H1 (cell line): ENCODE measurements at regions not wholly inside any gene's neighbourhood (a gene's known extent, or its start where the extent isn't known, plus 50 kb on each side); places are given as distances from the start of the nearest gene placed in this dataset.

Experiments
- CTCF ChIA-PET: fragments of 300-600 bp; sonication (Branson Sonifier 250); formaldehyde crosslinking; loops from one replicate; lab custom pipeline; 2021; ENCODE audit not compliant: partially characterized antibody; lab: Charles Lee
- POLR2A ChIA-PET: fragments of 300-600 bp; sonication (Branson Sonifier 250); formaldehyde crosslinking; loops from one replicate; lab custom pipeline; 2021; ENCODE audit warnings: inconsistent platforms; ENCODE audit not compliant: partially characterized antibody; lab: Charles Lee
- DNase-seq, 2 experiments: peaks; one replicate each; pipeline versions ENCODE4 v3.0.0 to v3.0.0-alpha.2; 2010 to 2022; ENCODE audit warnings: low spot score in 2 of 2, low read depth in 1 of 2, mixed read lengths in 1 of 2
- FAIRE-seq: peaks from 2 replicates; lab custom pipeline; 2011; peaks lifted over from hg19 to GRCh38; lab: Jason Lieb, UNC
- H2AFZ ChIP-seq: 2 replicates; pipeline ENCODE4 v1.8.1; 2012; ENCODE audit warnings: low read length, inconsistent platforms
- H2AK5ac ChIP-seq: 2 replicates; pipeline ENCODE4 v1.6.1; 2013; ENCODE audit warnings: low read depth, low read length
- H2BK120ac ChIP-seq: replicated peaks from 2 replicates; pipeline ENCODE3; 2013; ENCODE audit warnings: low read depth, low read length, inconsistent platforms
- H2BK12ac ChIP-seq: 2 replicates; pipeline ENCODE4 v1.6.1; 2013; ENCODE audit warnings: low read depth, low read length
- H2BK15ac ChIP-seq: 2 replicates; pipeline ENCODE4 v1.6.1; 2013; ENCODE audit warnings: low read length
- H2BK20ac ChIP-seq: 2 replicates; pipeline ENCODE4 v1.6.1; 2013; ENCODE audit warnings: low read length
- H2BK5ac ChIP-seq: 2 replicates; pipeline ENCODE4 v1.6.1; 2013; ENCODE audit warnings: low read depth, low read length
- H3K14ac ChIP-seq: 2 replicates; pipeline ENCODE4 v1.6.1; 2013; ENCODE audit warnings: inconsistent platforms; ENCODE audit not compliant: insufficient read length
- H3K18ac ChIP-seq: 2 replicates; pipeline ENCODE4 v1.6.1; 2013; ENCODE audit warnings: low read length; ENCODE audit errors: extremely low read depth
- H3K23ac ChIP-seq: 2 replicates; pipeline ENCODE4 v1.6.1; 2013; ENCODE audit warnings: inconsistent platforms; ENCODE audit not compliant: insufficient read length
- H3K23me2 ChIP-seq: 2 replicates; pipeline ENCODE4 v1.6.1; 2013; ENCODE audit warnings: low read depth, low read length
- H3K27ac ChIP-seq: 2 replicates; pipeline ENCODE4 v1.6.1; 2011; ENCODE audit warnings: low read depth, low read length, inconsistent platforms
- H3K27me3 ChIP-seq, 4 experiments: replicated peaks in 1 of 4; 1 replicate in 1 of 4; 2 replicates in 3 of 4; pipeline versions ENCODE4 v1.6.1 to v1.8.1; 2011 to 2013; ENCODE audit warnings: low read length in 3 of 4, mild to moderate bottlenecking in 3 of 4, inconsistent platforms in 2 of 4, mixed read lengths in 2 of 4, moderate library complexity in 1 of 4; ENCODE audit not compliant: control insufficient read depth in 3 of 4, insufficient read depth in 3 of 4; ENCODE audit errors: extremely low read depth in 1 of 4
- H3K36me3 ChIP-seq, 4 experiments: 2 replicates each; pipeline versions ENCODE4 v1.6.1 to v1.8.1; 2011 to 2013; ENCODE audit warnings: mild to moderate bottlenecking in 4 of 4, low read length in 3 of 4, moderate library complexity in 2 of 4, control low read depth in 1 of 4, inconsistent platforms in 1 of 4; ENCODE audit not compliant: insufficient read depth in 4 of 4, control insufficient read depth in 2 of 4
- H3K4ac ChIP-seq: replicated peaks from 2 replicates; pipeline ENCODE3; 2013; ENCODE audit warnings: low read length, low read depth, mixed read lengths, inconsistent platforms; ENCODE audit not compliant: insufficient read length
- H3K4me1 ChIP-seq, 4 experiments: replicated peaks in 1 of 4; 1 replicate in 1 of 4; 2 replicates in 3 of 4; pipeline versions ENCODE4 v1.6.1 to v1.8.1; 2011 to 2013; ENCODE audit warnings: low read length in 3 of 4, inconsistent platforms in 2 of 4, mixed read lengths in 1 of 4; ENCODE audit not compliant: insufficient read depth in 4 of 4, control insufficient read depth in 3 of 4
- H3K4me2 ChIP-seq, 2 experiments: 2 replicates each; pipeline versions ENCODE4 v1.6.1 to v1.8.1; 2011 to 2013; ENCODE audit warnings: low read depth in 2 of 2, low read length in 2 of 2, control low read depth in 1 of 2, inconsistent platforms in 1 of 2, mild to moderate bottlenecking in 1 of 2; ENCODE audit not compliant: insufficient read depth in 1 of 2
- H3K4me3 ChIP-seq, 4 experiments: fragments of 200-600, 300-600 bp in 1 of 4; sonication (generic), shearing (Covaris generic), sonication (Bioruptor Twin) in 1 of 4; 2 replicates each; pipeline versions ENCODE4 v1.5.1 to v1.8.1; 2011 to 2016; ENCODE audit warnings: low read length in 4 of 4, low read depth in 3 of 4, control low read depth in 2 of 4, inconsistent platforms in 2 of 4, mild to moderate bottlenecking in 2 of 4, mixed read lengths in 1 of 4, moderate library complexity in 1 of 4; ENCODE audit not compliant: insufficient read depth in 2 of 4; ENCODE audit errors: extremely low read depth in 1 of 4
- H3K56ac ChIP-seq: replicated peaks from 2 replicates; pipeline ENCODE3; 2013; ENCODE audit warnings: low read depth, mild to moderate bottlenecking, mixed read lengths, low read length, inconsistent platforms; ENCODE audit not compliant: insufficient read length
- H3K79me1 ChIP-seq: 2 replicates; pipeline ENCODE4 v1.6.1; 2013; ENCODE audit warnings: low read depth, low read length, control low read depth
- H3K79me2 ChIP-seq, 2 experiments: 2 replicates each; pipeline versions ENCODE4 v1.6.1 to v1.8.1; 2012 to 2013; ENCODE audit warnings: low read length in 2 of 2, mild to moderate bottlenecking in 2 of 2, inconsistent platforms in 1 of 2; ENCODE audit not compliant: insufficient read depth in 2 of 2, control insufficient read depth in 1 of 2
- H3K9ac ChIP-seq, 4 experiments: replicated peaks in 1 of 4; 1 replicate in 1 of 4; 2 replicates in 3 of 4; pipeline versions ENCODE4 v1.6.1 to v1.8.1; 2011 to 2013; ENCODE audit warnings: low read depth in 3 of 4, low read length in 3 of 4, control low read depth in 2 of 4, mild to moderate bottlenecking in 2 of 4, moderate library complexity in 2 of 4, inconsistent platforms in 1 of 4; ENCODE audit errors: extremely low read depth in 1 of 4
- H3K9me3 ChIP-seq, 2 experiments: 2 replicates each; pipeline versions ENCODE4 v1.6.1 to v1.8.1; 2012 to 2013; ENCODE audit warnings: mild to moderate bottlenecking in 2 of 2, moderate library complexity in 2 of 2, control low read depth in 1 of 2, inconsistent platforms in 1 of 2, low read depth in 1 of 2, low read length in 1 of 2, mixed read lengths in 1 of 2; ENCODE audit not compliant: insufficient read depth in 2 of 2
- H4K20me1 ChIP-seq, 2 experiments: replicated peaks in 1 of 2; 2 replicates each; pipeline versions ENCODE3 to v1.8.1; 2011 to 2013; ENCODE audit warnings: inconsistent platforms in 2 of 2, low read length in 2 of 2, mild to moderate bottlenecking in 1 of 2; ENCODE audit not compliant: insufficient read depth in 2 of 2, control insufficient read depth in 1 of 2
- H4K5ac ChIP-seq: 2 replicates; pipeline ENCODE4 v1.6.1; 2013; ENCODE audit warnings: low read length, low read depth, mixed read lengths, inconsistent platforms; ENCODE audit not compliant: insufficient read length
- H4K8ac ChIP-seq: 2 replicates; pipeline ENCODE4 v1.8.0; 2013; ENCODE audit warnings: mild to moderate bottlenecking, moderate library complexity, low read length, inconsistent platforms; ENCODE audit not compliant: insufficient read depth; ENCODE audit errors: extremely low read depth
- H4K91ac ChIP-seq: replicated peaks from 2 replicates; pipeline ENCODE3; 2013; ENCODE audit warnings: low read length, mixed read lengths, inconsistent platforms; ENCODE audit not compliant: insufficient read length
- ATF3 ChIP-seq: IDR thresholded peaks from 2 replicates; pipeline ENCODE4 v1.6.1; 2011; ENCODE audit warnings: low read depth, mild to moderate bottlenecking, low read length; ENCODE audit not compliant: insufficient read depth
- BACH1 ChIP-seq: IDR thresholded peaks from 2 replicates; pipeline ENCODE4 v1.6.1; 2012; ENCODE audit warnings: low read length, improper control_type of control experiment
- BRCA1 ChIP-seq: IDR thresholded peaks from 2 replicates; pipeline ENCODE4 v1.6.1; 2012; ENCODE audit warnings: low read depth, low read length, improper control_type of control experiment
- CHD2 ChIP-seq: IDR thresholded peaks from 2 replicates; pipeline ENCODE4 v1.6.1; 2012; ENCODE audit warnings: low read length, improper control_type of control experiment
- EGR1 ChIP-seq: IDR thresholded peaks from 2 replicates; pipeline ENCODE4 v1.6.1; 2011; ENCODE audit warnings: low read depth, low read length, borderline replicate concordance
- EZH2 ChIP-seq: fragments of 200-600 bp; sonication (generic); IDR thresholded peaks from 2 replicates; pipeline ENCODE4 v1.7.1; 2012; ENCODE audit warnings: low read depth, mild to moderate bottlenecking, moderate library complexity, low read length, inconsistent platforms; ENCODE audit not compliant: severe bottlenecking
- GTF2F1 ChIP-seq: IDR thresholded peaks from 2 replicates; pipeline ENCODE4 v1.6.1; 2012; ENCODE audit warnings: low read depth, low read length, improper control_type of control experiment, borderline replicate concordance
- MAX ChIP-seq: IDR thresholded peaks from 2 replicates; pipeline ENCODE4 v1.6.1; 2012; ENCODE audit warnings: inconsistent platforms
- RXRA ChIP-seq: IDR thresholded peaks from 2 replicates; pipeline ENCODE4 v1.6.1; 2011; ENCODE audit warnings: low read depth, mild to moderate bottlenecking, low read length, moderate library complexity; ENCODE audit not compliant: insufficient read depth
- SAP30 ChIP-seq: fragments of 300-600 bp; sonication (generic); IDR thresholded peaks from 2 replicates; pipeline ENCODE4 v1.7.1; 2012; ENCODE audit warnings: low read length, moderate library complexity, mild to moderate bottlenecking, inconsistent platforms; ENCODE audit not compliant: insufficient read depth, insufficient replicate concordance
- SRF ChIP-seq: IDR thresholded peaks from 2 replicates; pipeline ENCODE4 v1.6.1; 2011; ENCODE audit warnings: mild to moderate bottlenecking, low read depth, low read length, moderate library complexity
- TAF1 ChIP-seq: IDR thresholded peaks from 2 replicates; pipeline ENCODE4 v1.6.1; 2011; ENCODE audit warnings: mild to moderate bottlenecking, low read depth, low read length
- TAF7 ChIP-seq: optimal IDR thresholded peaks from 2 replicates; pipeline ENCODE3; 2011; ENCODE audit warnings: low read depth, mild to moderate bottlenecking, inconsistent platforms, low read length, moderate library complexity, borderline replicate concordance
- TEAD4 ChIP-seq: IDR thresholded peaks from 2 replicates; pipeline ENCODE4 v1.6.1; 2012; ENCODE audit warnings: low read depth, low read length, inconsistent platforms, mixed read lengths
- WGBS, 2 experiments: shearing (Covaris generic) in 1 of 2; methylation state at CpG; one replicate each; pipeline versions ENCODE4 v1.1.6 to v1.1.7; 2013 to 2015; ENCODE audit warnings: low lambda C conversion rate in 2 of 2, mixed read lengths in 2 of 2, inconsistent platforms in 1 of 2, low coverage in 1 of 2, missing lambda C conversion rate in 1 of 2; ENCODE audit not compliant: insufficient replicate concordance in 2 of 2, insufficient coverage in 1 of 2, insufficient read length in 1 of 2; ENCODE audit errors: extremely low coverage in 1 of 2, missing lambda C conversion rate in 1 of 2; 5-methylcytosine and 5-hydroxymethylcytosine counted together

- no peaks in the 10 kb centered on the region for H3K79me1 ChIP-seq
- H2BK5ac ChIP-seq: no peak overlapping the region
- no peak overlapping the region for H3K56ac ChIP-seq
- peaks cover 10 to 12% of the 10 kb centered on the region in 2 experiments for H3K9me3 ChIP-seq
- H3K23me2 ChIP-seq: no peaks in the 10 kb centered on the region
- H2AK5ac ChIP-seq: no peak overlapping the region
- no peak overlapping the region for H2BK20ac ChIP-seq
- FAIRE-seq: no peak
- no peak overlapping the region for H3K23ac ChIP-seq
- no peak for DNase-seq
- no peak overlapping the region for H4K91ac ChIP-seq
- no peak overlapping the region for H3K18ac ChIP-seq
- ChIA-PET POLR2A (no interaction called here), CTCF (no interaction called here)
- no peaks in the 10 kb centered on the region for H3K79me2 ChIP-seq
- no peak overlapping the region for H2BK120ac ChIP-seq
- H3K14ac ChIP-seq: no peak overlapping the region
- no peak overlapping the region for H3K27ac ChIP-seq
- no peak overlapping the region for H4K5ac ChIP-seq
- H3K4me1 ChIP-seq: no peaks in the 10 kb centered on the region
- no peak overlapping the region for H4K8ac ChIP-seq
- no peaks in the 10 kb centered on the region for H3K36me3 ChIP-seq
- H3K27me3 ChIP-seq: no peaks in the 10 kb centered on the region
- no peak overlapping the region for H2BK12ac ChIP-seq
- no peak overlapping the region for H3K9ac ChIP-seq
- TF ChIP-seq ATF3 (no peak), BRCA1 (no peak), EGR1 (no peak), SAP30 (no peak), EZH2 (no peak), TEAD4 (no peak), RXRA (no peak), SRF (no peak), MAX (no peak), BACH1 (no peak), TAF7 (no peak), GTF2F1 (no peak), TAF1 (no peak), CHD2 (no peak)
- no peak overlapping the region for H2BK15ac ChIP-seq
- 93% methylated on average over 2 of the region's 2 CpGs; no CpG with 5 or more reads in 1 of the 2 experiments for WGBS, 2 experiments
- no peak overlapping the region for H2AFZ ChIP-seq
- no peaks in the 10 kb centered on the region for H4K20me1 ChIP-seq
- no peak overlapping the region for H3K4me3 ChIP-seq
- no peak overlapping the region for H3K4ac ChIP-seq
- no peak overlapping the region for H3K4me2 ChIP-seq
These were observed 393.1 kb downstream of the DIPK2A start for GRCh38 chr3:144364737-144365136.
